ENCODE measurements at regions not wholly inside any gene's neighbourhood (a gene's known extent, or its start where the extent isn't known, plus 50 kb on each side); places are given as distances from the start of the nearest gene placed in this dataset.
"Not testable (repeated sequence)": the region's sequence is repeated elsewhere in the genome, so short reads cannot be mapped to it uniquely, and the experiment has no call there.

GRCh38 chr16:34807844-34808243, 1348.4 kb downstream of the TP53TG3F start:
- H3K27ac ChIP-seq (ENCODE audit: low read depth in 1 of 2, low read length in 2 of 2); DNase-seq; intact Hi-C loops (cut with DNase I); H3K4me3 ChIP-seq (ENCODE audit: low read length in 2 of 2); H3K27me3 ChIP-seq (ENCODE audit: control insufficient read depth in 1 of 2, insufficient read depth in 2 of 2, low read length in 1 of 2); H3K36me3 ChIP-seq (ENCODE audit: control insufficient read depth in 1 of 2, insufficient read depth in 2 of 2, low read length in 1 of 2); H3K9me3 ChIP-seq (ENCODE audit: control insufficient read depth, low read length); ATAC-seq (ENCODE audit: low FRiP score); H3K4me1 ChIP-seq (ENCODE audit: control insufficient read depth in 1 of 2, insufficient read depth in 2 of 2, low read length in 2 of 2): not testable (repeated sequence)

DNA sequence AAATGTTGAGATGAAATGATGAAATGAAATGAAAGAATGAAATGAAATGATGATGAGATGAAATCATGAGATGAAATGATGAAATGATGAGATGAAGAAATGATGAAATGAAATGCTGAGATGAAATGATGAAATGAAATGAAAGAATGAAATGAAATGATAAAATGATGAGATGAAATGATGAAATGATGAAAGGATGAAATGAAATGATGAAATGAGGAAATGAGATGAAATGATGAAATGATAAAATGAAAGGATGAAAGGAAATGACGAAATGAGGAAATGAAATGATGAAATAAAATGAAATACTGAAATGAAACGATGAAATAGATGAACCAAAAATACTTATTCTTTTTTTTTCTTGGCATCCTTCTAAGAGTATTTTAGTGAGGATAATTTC, 1349.1 kb downstream of the TP53TG3F start:
- intact Hi-C loops (cut with DNase I); H3K27ac ChIP-seq (ENCODE audit: low read depth in 1 of 2, low read length in 2 of 2); ATAC-seq (ENCODE audit: low FRiP score); H3K9me3 ChIP-seq (ENCODE audit: control insufficient read depth, low read length); H3K36me3 ChIP-seq (ENCODE audit: control insufficient read depth in 1 of 2, insufficient read depth in 2 of 2, low read length in 1 of 2); H3K4me1 ChIP-seq (ENCODE audit: control insufficient read depth in 1 of 2, insufficient read depth in 2 of 2, low read length in 2 of 2); H3K4me3 ChIP-seq (ENCODE audit: low read length in 2 of 2); DNase-seq; H3K27me3 ChIP-seq (ENCODE audit: control insufficient read depth in 1 of 2, insufficient read depth in 2 of 2, low read length in 1 of 2): not testable (repeated sequence)
- WGBS, 2 donors, result 33% methylated on average over 2 of the region's 2 CpGs
